Lower leg skin (tissue), 3 donors: ENCODE measurements at regions not wholly inside any gene's neighbourhood (a gene's known extent, or its start where the extent isn't known, plus 50 kb on each side); places are given as distances from the start of the nearest gene placed in this dataset.

Experiments
- CTCF ChIP-seq, 3 donors: fragments of 450-650 bp; IDR thresholded peaks; one replicate each; pipeline ENCODE4 v1.5.1; 2016; ENCODE audit warnings: antibody characterized with exemption in 3 of 3, mild to moderate bottlenecking in 3 of 3, moderate library complexity in 2 of 3
- POLR2A ChIP-seq, 2 donors: fragments of 450-650 bp; IDR thresholded peaks; one replicate each; pipeline ENCODE4 v1.6.1; 2016 to 2017; ENCODE audit warnings: antibody characterized with exemption in 2 of 2, mild to moderate bottlenecking in 1 of 2, moderate library complexity in 1 of 2

GRCh38 chr1:95517506-95517905 is 283.5 kb downstream of the RWDD3 start:
- TF ChIP-seq CTCF (IDR thresholded peaks at IDR 0.05) (no peak), POLR2A (IDR thresholded peaks at IDR 0.05) (no peak)
